Neural progenitor cell (in vitro differentiated cells): ENCODE measurements at regions not wholly inside any gene's neighbourhood (a gene's known extent, or its start where the extent isn't known, plus 50 kb on each side); places are given as distances from the start of the nearest gene placed in this dataset.
"Not testable (repeated sequence)": the region's sequence is repeated elsewhere in the genome, so short reads cannot be mapped to it uniquely, and the experiment has no call there.

Source experiments
- DNase-seq: peaks from one replicate; pipeline ENCODE4 v3.0.0-alpha.2; 2016; ENCODE audit warnings: low spot score
- H2AFZ ChIP-seq: fragments of 200-600 bp; sonication (generic); replicated peaks from 2 replicates; pipeline ENCODE4 v1.6.1; 2016; ENCODE audit warnings: antibody characterized with exemption
- H3F3A ChIP-seq: fragments of 200-600 bp; sonication (generic); 2 replicates; pipeline ENCODE4 v1.6.1; 2016; ENCODE audit warnings: antibody characterized with exemption, low read depth
- H3K27ac ChIP-seq: fragments of 200-600 bp; sonication (generic); 2 replicates; pipeline ENCODE4 v1.5.1; 2016; ENCODE audit warnings: mild to moderate bottlenecking
- H3K27me3 ChIP-seq: fragments of 200-600 bp; sonication (generic); 2 replicates; pipeline ENCODE4 v1.6.1; 2016; ENCODE audit warnings: mild to moderate bottlenecking, moderate library complexity
- H3K36me3 ChIP-seq: fragments of 200-600 bp; sonication (generic); 2 replicates; pipeline ENCODE4 v1.5.1; 2016
- H3K4me1 ChIP-seq: fragments of 200-600 bp; sonication (generic); 2 replicates; pipeline ENCODE4 v1.6.1; 2016; ENCODE audit warnings: mixed run types
- H3K4me2 ChIP-seq: fragments of 200-600 bp; sonication (generic); 2 replicates; pipeline ENCODE4 v1.6.1; 2016
- H3K4me3 ChIP-seq: fragments of 200-600 bp; sonication (generic); 2 replicates; pipeline ENCODE4 v1.5.1; 2016
- H3K79me2 ChIP-seq: fragments of 200-600 bp; sonication (generic); 2 replicates; pipeline ENCODE4 v1.6.1; 2016; ENCODE audit warnings: low read depth
- H3K9ac ChIP-seq: fragments of 200-600 bp; sonication (generic); 2 replicates; pipeline ENCODE4 v1.6.1; 2016
- H3K9me3 ChIP-seq: fragments of 200-600 bp; sonication (generic); 2 replicates; pipeline ENCODE4 v1.5.1; 2016; ENCODE audit warnings: low read depth
- H4K20me1 ChIP-seq: fragments of 200-600 bp; sonication (generic); 2 replicates; pipeline ENCODE4 v1.6.1; 2016; ENCODE audit warnings: low read depth
- H3K27ac Mint-ChIP-seq: 3 replicates; pipeline ENCODE4 v1.8.0; 2021; ENCODE audit warnings: mixed read lengths
- H3K27me3 Mint-ChIP-seq: 2 replicates; pipeline ENCODE4 v1.8.0; 2022; ENCODE audit warnings: low read depth, mild to moderate bottlenecking, inconsistent platforms, moderate library complexity, mixed read lengths; ENCODE audit not compliant: insufficient read depth
- H3K36me3 Mint-ChIP-seq: 3 replicates; pipeline ENCODE4 v1.8.0; 2021; ENCODE audit warnings: mixed read lengths
- H3K4me1 Mint-ChIP-seq: 3 replicates; pipeline ENCODE4 v1.8.0; 2021; ENCODE audit warnings: mixed read lengths
- H3K4me3 Mint-ChIP-seq: 3 replicates; pipeline ENCODE4 v1.8.0; 2021; ENCODE audit warnings: mild to moderate bottlenecking, moderate library complexity, mixed read lengths
- H3K9me3 Mint-ChIP-seq: 3 replicates; pipeline ENCODE4 v1.8.0; 2020; ENCODE audit warnings: mixed read lengths
- EZH2 ChIP-seq: fragments of 200-600 bp; sonication (generic); IDR thresholded peaks from 2 replicates; pipeline ENCODE4 v1.6.1; 2017; ENCODE audit warnings: antibody characterized with exemption, mild to moderate bottlenecking, moderate library complexity
- EZH2phosphoT487 ChIP-seq: fragments of 200-600 bp; sonication (generic); IDR thresholded peaks from 2 replicates; pipeline ENCODE4 v1.6.1; 2017; ENCODE audit warnings: antibody characterized with exemption
- TF ChIP-seq, protein P1 (sequence below): fragments of 200-600 bp; sonication (generic); IDR thresholded peaks from 2 replicates; pipeline ENCODE4 v1.5.1; 2017; ENCODE audit warnings: antibody characterized with exemption, mild to moderate bottlenecking

DNA sequence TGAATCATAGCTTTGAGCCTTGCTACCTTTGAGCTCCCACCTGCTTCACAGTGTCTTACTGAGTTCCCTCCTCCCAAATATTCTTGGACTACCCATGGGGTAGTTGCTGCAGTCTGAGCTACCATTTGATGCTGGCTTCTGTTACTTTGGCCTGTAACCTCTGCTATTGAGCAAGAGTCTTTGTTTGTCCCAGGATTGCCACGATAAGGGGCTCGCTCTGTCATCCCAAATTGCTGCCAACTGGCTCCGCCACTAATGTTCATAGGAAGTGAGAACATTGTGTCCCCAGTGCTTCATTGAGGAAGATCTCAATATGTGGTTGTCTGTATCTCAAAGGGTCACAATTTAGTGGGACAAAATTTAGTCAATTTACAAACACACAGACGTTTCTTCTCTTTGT, 103.8 kb downstream of the TRIM43 start:
- TF ChIP-seq EZH2: no peak
- no peak for TF ChIP-seq EZH2phosphoT487
- DNase-seq: no peak
- Histone ChIP-seq H2AFZ (no peak overlapping the region), H3K36me3 (no peaks in the 10 kb centered on the region), H3K4me2 (no peak overlapping the region), H3K9ac (no peak overlapping the region), H3K27me3 (no peaks in the 10 kb centered on the region), H3K4me1 (no peaks in the 10 kb centered on the region), H3K9me3 (no peaks in the 10 kb centered on the region), H4K20me1 (no peaks in the 10 kb centered on the region), H3K4me3 (no peak overlapping the region), H3K27ac (no peak overlapping the region), H3F3A (no peaks in the 10 kb centered on the region), H3K79me2 (no peaks in the 10 kb centered on the region)
- Mint-ChIP-seq H3K27me3 (peaks cover 7% of the 10 kb centered on the region), H3K4me1 (peaks cover 2% of the 10 kb centered on the region), H3K27ac (no peak overlapping the region), H3K4me3 (no peak overlapping the region), H3K9me3 (peaks cover 8% of the 10 kb centered on the region), H3K36me3 (no peaks in the 10 kb centered on the region)

DNA sequence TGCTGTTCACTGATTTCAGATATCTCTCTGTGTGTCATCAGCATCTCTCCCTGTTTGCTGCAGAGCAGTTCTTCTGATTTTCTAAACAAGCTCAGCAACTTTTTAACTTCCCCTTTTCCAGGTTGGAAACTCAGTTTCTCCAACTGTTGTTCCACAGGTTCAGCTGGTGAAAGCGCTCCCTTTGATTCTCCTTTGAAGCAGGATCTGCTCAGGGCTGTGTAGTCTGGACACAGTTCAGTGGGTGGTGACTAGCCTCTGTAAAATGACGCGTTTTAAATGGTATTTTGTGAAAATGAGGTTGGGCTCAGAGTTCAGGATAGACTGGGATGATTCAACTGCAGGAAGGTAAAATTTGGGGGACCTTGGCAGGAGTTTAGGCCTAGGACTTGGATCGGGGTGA, 106.3 kb downstream of the TRIM43 start:
- Histone ChIP-seq H3K4me3 (no peak overlapping the region), H3K4me2 (no peak overlapping the region), H4K20me1 (no peaks in the 10 kb centered on the region), H3F3A (no peaks in the 10 kb centered on the region), H3K36me3 (no peaks in the 10 kb centered on the region), H2AFZ (no peak overlapping the region), H3K27me3 (no peaks in the 10 kb centered on the region), H3K4me1 (no peaks in the 10 kb centered on the region), H3K27ac (no peak overlapping the region), H3K9ac (no peak overlapping the region), H3K79me2 (no peaks in the 10 kb centered on the region), H3K9me3 (no peaks in the 10 kb centered on the region)
- no peak for DNase-seq
- no peak overlapping the region for H3K4me3 Mint-ChIP-seq
- no peaks in the 10 kb centered on the region for H3K36me3 Mint-ChIP-seq
- H3K4me1 Mint-ChIP-seq: peaks cover 10% of the 10 kb centered on the region
- H3K9me3 Mint-ChIP-seq: peaks cover 8% of the 10 kb centered on the region
- peaks cover 5% of the 10 kb centered on the region for H3K27me3 Mint-ChIP-seq
- no peak overlapping the region for H3K27ac Mint-ChIP-seq
- no peak for TF ChIP-seq EZH2phosphoT487
- TF ChIP-seq, protein P1, sequence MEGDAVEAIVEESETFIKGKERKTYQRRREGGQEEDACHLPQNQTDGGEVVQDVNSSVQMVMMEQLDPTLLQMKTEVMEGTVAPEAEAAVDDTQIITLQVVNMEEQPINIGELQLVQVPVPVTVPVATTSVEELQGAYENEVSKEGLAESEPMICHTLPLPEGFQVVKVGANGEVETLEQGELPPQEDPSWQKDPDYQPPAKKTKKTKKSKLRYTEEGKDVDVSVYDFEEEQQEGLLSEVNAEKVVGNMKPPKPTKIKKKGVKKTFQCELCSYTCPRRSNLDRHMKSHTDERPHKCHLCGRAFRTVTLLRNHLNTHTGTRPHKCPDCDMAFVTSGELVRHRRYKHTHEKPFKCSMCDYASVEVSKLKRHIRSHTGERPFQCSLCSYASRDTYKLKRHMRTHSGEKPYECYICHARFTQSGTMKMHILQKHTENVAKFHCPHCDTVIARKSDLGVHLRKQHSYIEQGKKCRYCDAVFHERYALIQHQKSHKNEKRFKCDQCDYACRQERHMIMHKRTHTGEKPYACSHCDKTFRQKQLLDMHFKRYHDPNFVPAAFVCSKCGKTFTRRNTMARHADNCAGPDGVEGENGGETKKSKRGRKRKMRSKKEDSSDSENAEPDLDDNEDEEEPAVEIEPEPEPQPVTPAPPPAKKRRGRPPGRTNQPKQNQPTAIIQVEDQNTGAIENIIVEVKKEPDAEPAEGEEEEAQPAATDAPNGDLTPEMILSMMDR: no peak
- TF ChIP-seq EZH2: no peak

DNA sequence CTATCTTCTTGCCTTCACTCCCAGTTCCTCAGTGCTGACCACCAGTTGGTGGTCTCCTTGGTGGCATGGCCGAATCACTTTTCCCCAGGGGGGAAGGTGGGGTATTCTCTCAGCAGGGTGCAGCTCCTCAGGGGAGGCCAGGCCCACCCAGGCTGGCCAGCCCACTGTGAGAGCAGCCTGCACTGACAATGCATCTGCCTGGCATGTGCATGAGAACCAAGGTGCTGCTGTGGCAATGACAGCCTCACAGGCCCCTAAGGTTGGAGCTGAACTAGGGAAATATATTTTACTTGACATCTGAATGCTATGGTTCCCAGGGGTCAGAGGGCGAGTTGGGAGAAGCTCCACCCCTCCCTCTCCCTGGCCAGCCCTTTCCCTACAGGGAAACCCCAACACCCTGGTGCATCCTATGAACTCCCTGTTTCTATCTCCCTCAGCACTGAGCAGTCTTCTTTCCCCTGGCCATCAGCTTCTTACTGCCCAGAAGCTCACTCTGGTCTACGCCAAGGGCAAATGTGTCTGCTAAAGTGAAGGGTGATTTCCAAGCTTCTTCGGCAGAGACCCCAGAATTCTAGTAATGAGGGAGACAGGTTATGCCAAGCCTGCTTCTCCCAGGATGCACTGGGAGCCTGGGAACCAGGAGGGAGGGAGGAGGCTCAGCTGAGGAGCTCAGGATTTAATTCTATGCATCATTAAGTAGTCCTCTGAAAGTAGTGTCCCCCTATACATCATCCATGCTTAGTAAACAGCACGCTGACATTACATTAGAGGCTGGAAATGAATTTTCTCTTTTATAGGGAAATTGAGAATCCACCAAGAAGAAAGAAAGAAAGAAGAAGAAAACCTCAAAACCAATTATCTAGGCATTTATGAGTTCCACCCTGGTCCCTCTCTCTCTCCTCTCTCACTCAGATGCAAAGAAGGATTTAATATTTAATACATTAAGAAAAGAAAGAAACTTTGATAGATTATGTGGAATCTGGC, 107.7 kb downstream of the TRIM43 start:
- not testable (repeated sequence) for H3K79me2 ChIP-seq, H3K4me1 ChIP-seq, H3K4me3 Mint-ChIP-seq, H3K27ac Mint-ChIP-seq, H3K4me2 ChIP-seq, H3K9me3 Mint-ChIP-seq, H3K27me3 ChIP-seq, H2AFZ ChIP-seq, H3K4me3 ChIP-seq, H3K27ac ChIP-seq, DNase-seq, H3K36me3 ChIP-seq, H3K9ac ChIP-seq, H3K9me3 ChIP-seq, H3K27me3 Mint-ChIP-seq, H4K20me1 ChIP-seq, H3K36me3 Mint-ChIP-seq, H3F3A ChIP-seq
- H3K4me1 Mint-ChIP-seq: peaks cover 10% of the 10 kb centered on the region

DNA sequence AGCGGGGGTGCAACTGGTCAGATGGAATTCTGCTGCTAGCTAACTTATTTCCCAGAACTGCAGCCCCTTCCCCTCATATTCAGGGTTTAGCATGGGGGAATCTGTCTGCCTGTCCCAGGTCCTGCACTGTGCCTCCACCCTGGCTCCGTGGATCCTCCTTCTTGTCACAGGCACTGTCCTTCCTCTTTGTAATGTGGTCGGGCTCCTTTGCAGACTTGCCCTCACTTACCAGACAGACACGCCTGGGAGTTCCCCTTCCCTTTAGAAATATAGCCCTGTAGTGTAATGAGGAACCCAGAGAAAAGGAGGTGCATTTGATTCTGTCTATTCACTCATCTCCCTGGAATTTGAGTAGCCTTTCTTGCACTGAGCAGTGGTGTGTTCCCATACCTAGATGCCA, 108.7 kb downstream of the TRIM43 start:
- no peak overlapping the region for H3K27ac Mint-ChIP-seq
- no peaks in the 10 kb centered on the region for H3K36me3 ChIP-seq
- peaks cover 5% of the 10 kb centered on the region for H3K9me3 Mint-ChIP-seq
- no peak overlapping the region for H3K27ac ChIP-seq
- H3F3A ChIP-seq: no peaks in the 10 kb centered on the region
- no peak for DNase-seq
- TF ChIP-seq EZH2phosphoT487: no peak
- TF ChIP-seq EZH2: no peak
- TF ChIP-seq, protein P1: no peak
- no peaks in the 10 kb centered on the region for H4K20me1 ChIP-seq
- no peaks in the 10 kb centered on the region for H3K9me3 ChIP-seq
- no peaks in the 10 kb centered on the region for H3K79me2 ChIP-seq
- no peaks in the 10 kb centered on the region for H3K36me3 Mint-ChIP-seq
- H3K4me3 Mint-ChIP-seq: no peak overlapping the region
- no peak overlapping the region for H3K9ac ChIP-seq
- H3K4me1 Mint-ChIP-seq: peaks cover 10% of the 10 kb centered on the region
- no peaks in the 10 kb centered on the region for H3K4me1 ChIP-seq
- no peak overlapping the region for H2AFZ ChIP-seq
- peaks cover 5% of the 10 kb centered on the region for H3K27me3 Mint-ChIP-seq
- H3K4me2 ChIP-seq: no peak overlapping the region
- no peaks in the 10 kb centered on the region for H3K27me3 ChIP-seq
- no peak overlapping the region for H3K4me3 ChIP-seq
